ENCODE measurements at regions not wholly inside any gene's neighbourhood (a gene's known extent, or its start where the extent isn't known, plus 50 kb on each side); places are given as distances from the start of the nearest gene placed in this dataset.
"Not testable (repeated sequence)": the region's sequence is repeated elsewhere in the genome, so short reads cannot be mapped to it uniquely, and the experiment has no call there.

GRCh38 chr4:72884225-72884624, 185.3 kb downstream of the COX18 start:
- H3K9me3 Mint-ChIP-seq; H3K4me3 ChIP-seq (ENCODE audit: control insufficient read depth in 1 of 2, extremely low read depth in 1 of 2, low read length in 1 of 2); H3K4me1 Mint-ChIP-seq; H3K36me3 Mint-ChIP-seq; CTCF ChIA-PET; H3K4me1 ChIP-seq (ENCODE audit: control insufficient read depth in 1 of 2, extremely low read depth in 1 of 2, insufficient read depth in 2 of 2, low read length in 2 of 2); POLR2A ChIA-PET; H3K4me3 Mint-ChIP-seq; H3K27ac ChIP-seq (ENCODE audit: low read length); H3K27ac Mint-ChIP-seq; H3K27me3 ChIP-seq (replicated peaks in 1 of 2; ENCODE audit: control insufficient read depth in 2 of 2, extremely low read depth in 1 of 2, insufficient read depth in 2 of 2, low read length in 1 of 2); ATAC-seq (replicated peaks in 1 of 4); H3K36me3 ChIP-seq (ENCODE audit: control insufficient read depth in 2 of 2, extremely low read depth in 1 of 2, insufficient read depth in 1 of 2, low read length in 1 of 2); DNase-seq; H3K9me3 ChIP-seq: not testable (repeated sequence)
- 73% methylated on average over 5 of the region's 7 CpGs for WGBS (ENCODE audit: insufficient coverage)
- peaks cover 0 to 12% of the 10 kb centered on the region in 2 donors for H3K27me3 Mint-ChIP-seq

- Mint-ChIP-seq H3K36me3 (no peaks in the 10 kb centered on the region), H3K4me1 (no peaks in the 10 kb centered on the region), H3K9me3 (peaks cover 0 to 4% (median 0%) of the 10 kb centered on the region in 3 donors), H3K4me3 (no peak overlapping the region), H3K27me3 (no peaks in the 10 kb centered on the region), H3K27ac (no peak overlapping the region)
- Histone ChIP-seq H3K27me3 (replicated peaks in 1 of 2; ENCODE audit: control insufficient read depth in 2 of 2, extremely low read depth in 1 of 2, insufficient read depth in 2 of 2, low read length in 1 of 2) (no peaks in the 10 kb centered on the region), H3K9me3 (no peaks in the 10 kb centered on the region), H3K4me3 (ENCODE audit: control insufficient read depth in 1 of 2, extremely low read depth in 1 of 2, low read length in 1 of 2) (no peak overlapping the region), H3K4me1 (ENCODE audit: control insufficient read depth in 1 of 2, extremely low read depth in 1 of 2, insufficient read depth in 2 of 2, low read length in 2 of 2) (no peaks in the 10 kb centered on the region), H3K27ac (ENCODE audit: low read length) (no peak overlapping the region), H3K36me3 (ENCODE audit: control insufficient read depth in 2 of 2, extremely low read depth in 1 of 2, insufficient read depth in 1 of 2, low read length in 1 of 2) (no peaks in the 10 kb centered on the region)
- ChIA-PET CTCF (no interaction called here), POLR2A (no interaction called here)
- no peak for ATAC-seq (replicated peaks in 1 of 4)
- DNase-seq = no peak
- WGBS (ENCODE audit: insufficient coverage) = 85% methylated on average over 17 of the region's 17 CpGs
These were observed 192.6 kb downstream of the COX18 start for GRCh38 chr4:72876946-72877345.

DNA sequence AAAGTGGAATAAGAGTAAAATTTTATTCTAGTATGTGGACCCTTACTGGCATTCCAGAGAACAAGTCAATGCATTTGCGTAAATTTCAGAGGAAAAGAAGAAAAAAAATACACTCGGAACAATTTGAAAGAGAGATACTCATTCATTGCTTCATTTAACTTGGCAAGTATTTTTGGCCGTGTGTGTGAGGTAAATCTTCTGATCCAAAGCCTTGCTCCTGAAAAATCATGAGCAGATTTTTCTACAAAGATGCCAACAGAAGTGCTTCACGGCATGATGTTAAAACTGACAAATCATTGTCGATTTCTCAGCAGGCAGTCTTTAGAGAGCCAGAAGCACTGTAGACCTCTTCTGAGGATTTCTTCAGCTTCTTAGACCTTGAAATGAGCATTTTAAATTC, 194.0 kb downstream of the COX18 start:
- H3K27ac ChIP-seq (ENCODE audit: low read length) = no peak overlapping the region
- Mint-ChIP-seq H3K9me3 (peaks cover 0 to 3% (median 0%) of the 10 kb centered on the region in 3 donors), H3K36me3 (no peaks in the 10 kb centered on the region), H3K4me3 (no peak overlapping the region), H3K4me1 (no peaks in the 10 kb centered on the region), H3K27ac (no peak overlapping the region), H3K27me3 (no peaks in the 10 kb centered on the region)
- H3K4me3 ChIP-seq (ENCODE audit: control insufficient read depth in 1 of 2, extremely low read depth in 1 of 2, low read length in 1 of 2) = no peak overlapping the region
- ChIA-PET POLR2A (no interaction called here), CTCF (no interaction called here)
- ATAC-seq (replicated peaks in 1 of 4) (no peak), DNase-seq (no peak)
- no peaks in the 10 kb centered on the region for H3K9me3 ChIP-seq
- H3K27me3 ChIP-seq (replicated peaks in 1 of 2; ENCODE audit: control insufficient read depth in 2 of 2, extremely low read depth in 1 of 2, insufficient read depth in 2 of 2, low read length in 1 of 2) = no peaks in the 10 kb centered on the region
- 84% methylated on average over 3 of the region's 5 CpGs for WGBS (ENCODE audit: insufficient coverage)
- no peaks in the 10 kb centered on the region for H3K4me1 ChIP-seq (ENCODE audit: control insufficient read depth in 1 of 2, extremely low read depth in 1 of 2, insufficient read depth in 2 of 2, low read length in 2 of 2)
- H3K36me3 ChIP-seq (ENCODE audit: control insufficient read depth in 2 of 2, extremely low read depth in 1 of 2, insufficient read depth in 1 of 2, low read length in 1 of 2) = no peaks in the 10 kb centered on the region

DNA sequence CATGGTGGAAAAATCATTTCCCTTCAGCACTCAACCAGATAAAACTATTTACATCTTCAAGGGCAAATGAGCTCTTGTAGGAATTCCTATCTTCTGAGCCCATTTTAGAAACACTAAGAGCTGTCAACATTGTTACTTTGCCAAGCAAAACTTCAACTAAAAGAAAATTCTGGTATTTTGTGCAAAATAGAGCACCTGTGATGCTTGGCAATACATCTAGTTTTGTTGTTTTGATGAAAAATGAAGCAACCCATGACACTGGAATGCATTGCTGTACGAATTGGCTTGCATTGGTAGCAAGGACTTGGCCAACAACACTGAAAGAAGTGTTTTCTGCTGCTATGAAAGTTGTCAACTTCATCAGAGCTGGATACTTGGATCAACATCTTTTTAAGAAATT, 194.4 kb downstream of the COX18 start:
- H3K27me3 ChIP-seq (replicated peaks in 1 of 2; ENCODE audit: control insufficient read depth in 2 of 2, extremely low read depth in 1 of 2, insufficient read depth in 2 of 2, low read length in 1 of 2) = no peaks in the 10 kb centered on the region
- no peaks in the 10 kb centered on the region for H3K27me3 Mint-ChIP-seq
- H3K36me3 ChIP-seq (ENCODE audit: control insufficient read depth in 2 of 2, extremely low read depth in 1 of 2, insufficient read depth in 1 of 2, low read length in 1 of 2) = no peaks in the 10 kb centered on the region
- H3K4me3 ChIP-seq (ENCODE audit: control insufficient read depth in 1 of 2, extremely low read depth in 1 of 2, low read length in 1 of 2) = no peak overlapping the region
- ChIA-PET POLR2A (no interaction called here), CTCF (no interaction called here)
- no peak overlapping the region for H3K27ac ChIP-seq (ENCODE audit: low read length)
- peaks cover 0 to 6% (median 0%) of the 10 kb centered on the region in 3 donors for H3K9me3 Mint-ChIP-seq
- no peak overlapping the region for H3K4me3 Mint-ChIP-seq
- no peaks in the 10 kb centered on the region for H3K36me3 Mint-ChIP-seq
- H3K9me3 ChIP-seq = no peaks in the 10 kb centered on the region
- WGBS (ENCODE audit: insufficient coverage) = 0% methylated on average over 1 of the region's 1 CpG
- H3K4me1 ChIP-seq (ENCODE audit: control insufficient read depth in 1 of 2, extremely low read depth in 1 of 2, insufficient read depth in 2 of 2, low read length in 2 of 2) = no peaks in the 10 kb centered on the region
- H3K27ac Mint-ChIP-seq = no peak overlapping the region
- no peaks in the 10 kb centered on the region for H3K4me1 Mint-ChIP-seq
- DNase-seq (no peak), ATAC-seq (replicated peaks in 1 of 4) (no peak)

DNA sequence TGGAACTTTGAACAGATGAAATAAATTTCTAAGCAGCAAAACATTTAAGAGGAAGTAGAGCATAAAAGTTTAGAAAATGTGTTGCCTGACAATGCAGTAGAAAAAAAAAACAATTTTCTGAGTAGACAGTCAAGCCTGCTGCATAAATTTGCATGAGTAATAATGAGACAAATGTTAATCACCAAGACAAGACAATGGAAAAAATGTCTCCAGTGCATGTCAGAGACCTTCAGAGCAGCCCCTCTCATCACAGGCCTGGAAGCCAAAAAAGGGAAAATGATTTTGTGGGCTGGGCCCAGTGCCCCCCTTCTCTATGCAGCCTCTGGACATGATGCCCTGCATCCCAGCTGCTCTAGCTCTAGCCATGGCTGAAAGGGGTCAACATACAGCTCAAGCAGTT, 204.6 kb downstream of the COX18 start:
- Histone ChIP-seq H3K4me3 (ENCODE audit: control insufficient read depth in 1 of 2, extremely low read depth in 1 of 2, low read length in 1 of 2) (no peak overlapping the region), H3K9me3 (no peaks in the 10 kb centered on the region), H3K4me1 (ENCODE audit: control insufficient read depth in 1 of 2, extremely low read depth in 1 of 2, insufficient read depth in 2 of 2, low read length in 2 of 2) (no peaks in the 10 kb centered on the region), H3K27ac (ENCODE audit: low read length) (no peak overlapping the region), H3K36me3 (ENCODE audit: control insufficient read depth in 2 of 2, extremely low read depth in 1 of 2, insufficient read depth in 1 of 2, low read length in 1 of 2) (no peaks in the 10 kb centered on the region), H3K27me3 (replicated peaks in 1 of 2; ENCODE audit: control insufficient read depth in 2 of 2, extremely low read depth in 1 of 2, insufficient read depth in 2 of 2, low read length in 1 of 2) (peaks cover 0 to 8% of the 10 kb centered on the region in 2 experiments)
- ChIA-PET CTCF (no interaction called here), POLR2A (no interaction called here)
- ATAC-seq (replicated peaks in 1 of 4) = no peak
- no peak for DNase-seq
- H3K4me1 Mint-ChIP-seq = no peaks in the 10 kb centered on the region
- no peak overlapping the region for H3K4me3 Mint-ChIP-seq
- peaks cover 6 to 15% (median 11%) of the 10 kb centered on the region in 3 donors for H3K9me3 Mint-ChIP-seq
- H3K36me3 Mint-ChIP-seq = no peaks in the 10 kb centered on the region
- no peak overlapping the region for H3K27ac Mint-ChIP-seq
- H3K27me3 Mint-ChIP-seq = peaks cover 0 to 8% of the 10 kb centered on the region in 2 donors

GRCh38 chr4:72864277-72864676, 205.2 kb downstream of the COX18 start:
- H3K9me3 Mint-ChIP-seq = peaks cover 6 to 14% (median 11%) of the 10 kb centered on the region in 3 donors
- POLR2A ChIA-PET; H3K36me3 Mint-ChIP-seq; H3K4me1 Mint-ChIP-seq; H3K27ac Mint-ChIP-seq; DNase-seq; H3K27ac ChIP-seq (ENCODE audit: low read length); H3K9me3 ChIP-seq; H3K4me3 Mint-ChIP-seq; H3K4me3 ChIP-seq (ENCODE audit: control insufficient read depth in 1 of 2, extremely low read depth in 1 of 2, low read length in 1 of 2); CTCF ChIA-PET; H3K27me3 Mint-ChIP-seq; H3K4me1 ChIP-seq (ENCODE audit: control insufficient read depth in 1 of 2, extremely low read depth in 1 of 2, insufficient read depth in 2 of 2, low read length in 2 of 2); H3K36me3 ChIP-seq (ENCODE audit: control insufficient read depth in 2 of 2, extremely low read depth in 1 of 2, insufficient read depth in 1 of 2, low read length in 1 of 2); H3K27me3 ChIP-seq (replicated peaks in 1 of 2; ENCODE audit: control insufficient read depth in 2 of 2, extremely low read depth in 1 of 2, insufficient read depth in 2 of 2, low read length in 1 of 2); ATAC-seq (replicated peaks in 1 of 4): not testable (repeated sequence)
- WGBS (ENCODE audit: insufficient coverage) = 67% methylated on average over 1 of the region's 1 CpG

GRCh38 chr4:72860766-72861165, 208.8 kb downstream of the COX18 start:
- H3K27ac ChIP-seq (ENCODE audit: low read length) = no peak overlapping the region
- Mint-ChIP-seq H3K9me3 (peaks cover 0 to 6% (median 1%) of the 10 kb centered on the region in 3 donors), H3K27ac (no peak overlapping the region), H3K4me1 (no peaks in the 10 kb centered on the region), H3K27me3 (peaks cover 0 to 6% of the 10 kb centered on the region in 2 donors), H3K4me3 (no peak overlapping the region), H3K36me3 (no peaks in the 10 kb centered on the region)
- no peaks in the 10 kb centered on the region for H3K9me3 ChIP-seq
- H3K36me3 ChIP-seq (ENCODE audit: control insufficient read depth in 2 of 2, extremely low read depth in 1 of 2, insufficient read depth in 1 of 2, low read length in 1 of 2) = no peaks in the 10 kb centered on the region
- ChIA-PET CTCF (no interaction called here), POLR2A (no interaction called here)
- no peaks in the 10 kb centered on the region for H3K4me1 ChIP-seq (ENCODE audit: control insufficient read depth in 1 of 2, extremely low read depth in 1 of 2, insufficient read depth in 2 of 2, low read length in 2 of 2)
- no peaks in the 10 kb centered on the region for H3K27me3 ChIP-seq (replicated peaks in 1 of 2; ENCODE audit: control insufficient read depth in 2 of 2, extremely low read depth in 1 of 2, insufficient read depth in 2 of 2, low read length in 1 of 2)
- DNase-seq = no peak
- no peak overlapping the region for H3K4me3 ChIP-seq (ENCODE audit: control insufficient read depth in 1 of 2, extremely low read depth in 1 of 2, low read length in 1 of 2)
- ATAC-seq (replicated peaks in 1 of 4) = no peak
